GM12878 (cell line): ENCODE measurements at regions not wholly inside any gene's neighbourhood (a gene's known extent, or its start where the extent isn't known, plus 50 kb on each side); places are given as distances from the start of the nearest gene placed in this dataset.

Source experiments
- ATF2 ChIP-seq: IDR thresholded peaks from 2 replicates; pipeline ENCODE4 v1.6.1; 2012; ENCODE audit warnings: low read length, inconsistent platforms
- ATF3 ChIP-seq: IDR thresholded peaks from 2 replicates; pipeline ENCODE4 v1.6.1; 2011; ENCODE audit warnings: low read depth, mild to moderate bottlenecking, low read length, moderate library complexity, borderline replicate concordance; ENCODE audit errors: extremely low read depth
- MTA3 ChIP-seq: IDR thresholded peaks from 2 replicates; pipeline ENCODE4 v1.6.1; 2012; ENCODE audit warnings: low read length, inconsistent platforms, borderline replicate concordance
- PML ChIP-seq: IDR thresholded peaks from 2 replicates; pipeline ENCODE4 v1.6.1; 2012; ENCODE audit warnings: low read length, inconsistent platforms

GRCh38 chr4:24419181-24420034 lies 164.9 kb downstream of the DHX15 start:
- no peak for TF ChIP-seq MTA3
- TF ChIP-seq PML, result no peak
- no peak for TF ChIP-seq ATF3
- no peak for TF ChIP-seq ATF2
